Heart right ventricle (tissue), 16 donors: ENCODE measurements at regions not wholly inside any gene's neighbourhood (a gene's known extent, or its start where the extent isn't known, plus 50 kb on each side); places are given as distances from the start of the nearest gene placed in this dataset.

Experiments
- ATAC-seq, 8 donors: fragments of 200-7000 bp; cut with Tn5 transposase; one replicate each; pipeline ENCODE4 v1.9.1; 2020; ENCODE audit warnings: mild to moderate bottlenecking in 8 of 8, moderate library complexity in 8 of 8, moderate number of reproducible peaks in 1 of 8
- DNase-seq, 2 donors: peaks; one replicate each; pipeline ENCODE4 v3.0.0-alpha.2; 2020
- H3K27ac ChIP-seq, 10 donors: fragments of 200-600 bp; sonication (generic) in 2 of 10; one replicate each; pipeline versions ENCODE4 v1.5.0 to v1.8.0; 2020 to 2022; ENCODE audit warnings: mild to moderate bottlenecking in 3 of 10
- H3K27me3 ChIP-seq, 7 donors: fragments of 200-600 bp; one replicate each; pipeline ENCODE4 v1.8.0; 2021 to 2022; ENCODE audit warnings: mild to moderate bottlenecking in 2 of 7
- H3K36me3 ChIP-seq, 9 donors: fragments of 200-600 bp; sonication (generic) in 1 of 9; one replicate each; pipeline versions ENCODE4 v1.5.0 to v1.8.0; 2020 to 2022; ENCODE audit warnings: mild to moderate bottlenecking in 2 of 9
- H3K4me1 ChIP-seq, 9 donors: fragments of 200-600 bp; sonication (generic) in 1 of 9; one replicate each; pipeline versions ENCODE4 v1.5.0 to v1.8.0; 2020 to 2022; ENCODE audit warnings: mild to moderate bottlenecking in 4 of 9
- H3K4me3 ChIP-seq, 10 donors: fragments of 200-600 bp; sonication (generic) in 2 of 10; one replicate each; pipeline versions ENCODE4 v1.5.0 to v1.8.0; 2020 to 2022; ENCODE audit warnings: mild to moderate bottlenecking in 7 of 10, moderate library complexity in 2 of 10
- H3K9me3 ChIP-seq, 11 donors: fragments of 200-600 bp in 10 of 11; sonication (generic) in 2 of 11; one replicate each; pipeline versions ENCODE4 v1.5.0 to v1.8.0; 2013 to 2022; ENCODE audit warnings: mild to moderate bottlenecking in 2 of 11, control low read depth in 1 of 11, moderate library complexity in 1 of 11
- WGBS, 2 donors: extraction: QIAGEN DNeasy Blood & Tissue Kit; methylation state at CpG; one replicate each; pipeline ENCODE4 v1.1.7; 2013; ENCODE audit warnings: inconsistent platforms in 1 of 2; 5-methylcytosine and 5-hydroxymethylcytosine counted together
- intact Hi-C, 10 donors: fragments of 100-400 bp; cut with DNase I; formaldehyde crosslinking; loops; one replicate each; pipeline versions ENCODE4 v1.11.1 to v1.14.2; 2022
- TF ChIP-seq, protein P1 (sequence below), 9 donors: fragments of 200-600 bp; sonication (generic) in 2 of 9; IDR thresholded peaks; one replicate each; pipeline versions ENCODE4 v1.5.0 to v1.8.0; 2021 to 2022; ENCODE audit warnings: antibody characterized with exemption in 9 of 9, mild to moderate bottlenecking in 5 of 9, moderate library complexity in 1 of 9
- donor health status: Arrhythmogenic right ventricular cardiomyopathy.
- donor health status: ischemic (EF 13 %, LVEDD 7.1; RV severe dilation, severe dysfunction).
- donor health status: healthy with polysubstance abuse.
- donor health status: DM: no; HTN: yes; CAD: no.
- donor health status: DM: no; HTN: no; CAD: no.
- donor health status: ischemic (EF 25% LVEDD 6.9; RV normal size, moderate dysfunction).
- donor health status: ischemic (EF 25% LVEDD 5.7; RV mildly dilated, moderate dysfunction).
- donor health status: healthy.
- donor health status: DM: yes; HTN: yes; CAD: no.
- donor health status: Ischemic cardiomyopathy.
- donor health status: ischemic (EF 35%, LVEDD 5.7; RV mildly dilated, moderate dysfunction).
- donor health status: nonischemic (EF 11% LVEDD 7.7; RV severe dilation, severe dysfunction).
- donor health status: DM: yes; HTN: yes; CAD: no.
- donor health status: PGD.
- donor health status: ischemic (EF 29% LVEDD 5.4; RV normal size, mild dysfunction).
- donor health status: nonischemic (EF 23%, LVEDD 6.1; RV moderate dilation, normal function).

DNA sequence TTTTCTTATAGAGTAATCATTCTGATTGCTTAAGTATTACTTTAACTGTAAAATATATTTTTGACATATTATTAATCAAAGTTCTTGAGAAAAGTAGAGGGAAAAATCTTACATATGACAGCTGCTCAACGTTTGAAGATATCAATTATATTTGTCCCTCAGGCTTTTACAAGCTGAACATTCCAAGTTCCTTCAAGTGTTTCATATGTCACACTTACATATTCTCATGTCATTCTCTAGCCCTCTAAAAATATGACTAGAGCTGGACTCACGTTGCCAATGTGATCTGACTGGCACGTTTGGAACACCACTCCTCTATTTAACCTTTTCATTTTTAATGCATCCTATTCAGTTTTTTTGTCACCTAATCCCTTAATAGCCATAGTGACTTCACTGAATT lies 492.9 kb downstream of the PCDH18 start:
- no peaks in the 10 kb centered on the region for H3K27me3 ChIP-seq
- DNase-seq (no peak), ATAC-seq (no peak)
- no peak overlapping the region for H3K27ac ChIP-seq
- no peaks in the 10 kb centered on the region for H3K36me3 ChIP-seq
- 13 to 17% methylated on average over 3 of the region's 3 CpGs for WGBS, 2 donors
- no peak overlapping the region for H3K4me3 ChIP-seq
- H3K9me3 ChIP-seq, result no peaks in the 10 kb centered on the region
- intact Hi-C loops, result no loop called here
- H3K4me1 ChIP-seq, result no peaks in the 10 kb centered on the region
- TF ChIP-seq, protein P1, sequence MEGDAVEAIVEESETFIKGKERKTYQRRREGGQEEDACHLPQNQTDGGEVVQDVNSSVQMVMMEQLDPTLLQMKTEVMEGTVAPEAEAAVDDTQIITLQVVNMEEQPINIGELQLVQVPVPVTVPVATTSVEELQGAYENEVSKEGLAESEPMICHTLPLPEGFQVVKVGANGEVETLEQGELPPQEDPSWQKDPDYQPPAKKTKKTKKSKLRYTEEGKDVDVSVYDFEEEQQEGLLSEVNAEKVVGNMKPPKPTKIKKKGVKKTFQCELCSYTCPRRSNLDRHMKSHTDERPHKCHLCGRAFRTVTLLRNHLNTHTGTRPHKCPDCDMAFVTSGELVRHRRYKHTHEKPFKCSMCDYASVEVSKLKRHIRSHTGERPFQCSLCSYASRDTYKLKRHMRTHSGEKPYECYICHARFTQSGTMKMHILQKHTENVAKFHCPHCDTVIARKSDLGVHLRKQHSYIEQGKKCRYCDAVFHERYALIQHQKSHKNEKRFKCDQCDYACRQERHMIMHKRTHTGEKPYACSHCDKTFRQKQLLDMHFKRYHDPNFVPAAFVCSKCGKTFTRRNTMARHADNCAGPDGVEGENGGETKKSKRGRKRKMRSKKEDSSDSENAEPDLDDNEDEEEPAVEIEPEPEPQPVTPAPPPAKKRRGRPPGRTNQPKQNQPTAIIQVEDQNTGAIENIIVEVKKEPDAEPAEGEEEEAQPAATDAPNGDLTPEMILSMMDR (IDR thresholded peaks at IDR 0.05), result no peak

DNA sequence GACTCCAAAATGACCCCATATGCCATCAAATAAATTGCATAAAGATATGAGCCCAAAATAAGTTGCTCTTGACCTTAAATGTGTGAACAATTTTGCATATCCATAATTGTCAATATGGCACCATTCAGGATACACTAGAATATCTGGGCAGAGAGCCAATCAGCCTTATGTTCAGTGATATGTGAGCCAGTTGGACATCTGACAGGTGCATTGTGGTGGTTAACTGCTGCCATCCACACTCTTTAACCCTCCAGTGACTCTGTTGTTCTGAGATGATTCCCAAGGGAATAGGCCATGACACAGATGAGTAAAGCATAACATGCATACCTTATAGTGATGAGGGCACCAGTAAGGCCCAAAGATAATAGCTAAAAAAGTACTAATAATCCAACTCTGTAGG lies 500.1 kb downstream of the PCDH18 start:
- H3K36me3 ChIP-seq, result no peaks in the 10 kb centered on the region
- H3K27me3 ChIP-seq, result no peaks in the 10 kb centered on the region
- H3K27ac ChIP-seq, result no peak overlapping the region
- ATAC-seq (no peak), DNase-seq (no peak)
- H3K9me3 ChIP-seq, result peaks cover 0 to 5% (median 0%) of the 10 kb centered on the region in 11 donors
- TF ChIP-seq, protein P1 (IDR thresholded peaks at IDR 0.05), result no peak
- no peaks in the 10 kb centered on the region for H3K4me1 ChIP-seq
- H3K4me3 ChIP-seq, result no peak overlapping the region
- intact Hi-C loops, result no loop called here

DNA sequence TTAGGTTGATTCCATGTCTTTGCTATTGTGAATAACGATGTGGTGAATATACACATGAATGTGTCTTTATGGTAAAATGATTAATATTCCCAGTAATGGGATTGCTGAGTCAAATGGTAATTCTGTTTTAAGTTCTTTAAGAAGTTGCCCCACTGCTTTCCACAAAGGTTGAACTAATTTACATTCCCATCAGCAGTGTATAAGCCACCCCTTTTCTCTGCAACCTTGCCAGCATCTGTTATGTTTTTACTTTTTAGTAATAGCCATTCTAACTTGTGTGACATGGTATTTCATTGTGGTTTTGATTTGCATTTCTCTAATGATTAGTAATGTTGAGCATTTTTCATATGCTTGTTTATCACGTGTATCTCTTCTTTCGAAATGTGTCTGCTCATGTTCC lies 503.3 kb downstream of the PCDH18 start:
- Histone ChIP-seq H3K27ac (no peak overlapping the region), H3K4me1 (no peaks in the 10 kb centered on the region), H3K27me3 (no peaks in the 10 kb centered on the region), H3K9me3 (peaks cover 0 to 5% (median 0%) of the 10 kb centered on the region in 11 donors), H3K4me3 (no peak overlapping the region), H3K36me3 (no peaks in the 10 kb centered on the region)
- TF ChIP-seq, protein P1 (IDR thresholded peaks at IDR 0.05), result no peak
- ATAC-seq, result no peak
- DNase-seq, result no peak
- 73 to 79% methylated on average over 3 of the region's 3 CpGs for WGBS, 2 donors
- intact Hi-C loops, result no loop called here

DNA sequence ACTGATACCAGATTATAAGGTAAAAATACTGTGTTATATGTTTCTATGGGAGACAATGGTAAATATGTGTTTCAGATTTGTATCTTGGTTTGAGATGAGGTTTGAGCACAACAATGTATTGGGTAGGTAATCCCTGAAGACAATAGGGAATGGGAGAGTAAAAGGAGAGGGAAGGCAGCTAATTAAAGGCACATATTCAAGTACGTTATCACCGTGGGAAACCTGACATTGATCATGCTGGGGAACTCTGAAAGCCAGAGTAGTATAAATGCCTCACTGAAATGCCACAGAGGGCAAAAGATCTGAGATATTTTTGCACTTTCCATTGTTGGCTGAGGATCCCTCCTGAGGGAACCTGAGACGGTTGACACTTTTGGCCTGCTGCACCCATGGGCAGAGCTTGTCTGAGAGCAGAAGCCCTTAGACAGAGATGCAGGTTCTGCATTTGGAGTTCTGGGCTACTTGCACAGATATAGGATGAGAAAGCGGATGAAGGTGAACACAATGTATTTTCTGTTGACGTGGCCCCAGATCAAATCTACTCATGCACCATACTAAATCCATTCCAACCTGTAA lies 506.7 kb downstream of the PCDH18 start:
- DNase-seq, result no peak
- H3K27me3 ChIP-seq, result no peaks in the 10 kb centered on the region
- TF ChIP-seq, protein P1 (IDR thresholded peaks at IDR 0.05), result no peak
- no peaks in the 10 kb centered on the region for H3K36me3 ChIP-seq
- no peak overlapping the region for H3K4me3 ChIP-seq
- intact Hi-C loops, result no loop called here
- 65 to 71% methylated on average over 5 of the region's 5 CpGs for WGBS, 2 donors
- no peak overlapping the region for H3K27ac ChIP-seq
- no peaks in the 10 kb centered on the region for H3K9me3 ChIP-seq
- ATAC-seq, result no peak
- no peaks in the 10 kb centered on the region for H3K4me1 ChIP-seq
